ENCODE measurements at regions not wholly inside any gene's neighbourhood (a gene's known extent, or its start where the extent isn't known, plus 50 kb on each side); places are given as distances from the start of the nearest gene placed in this dataset.

DNA sequence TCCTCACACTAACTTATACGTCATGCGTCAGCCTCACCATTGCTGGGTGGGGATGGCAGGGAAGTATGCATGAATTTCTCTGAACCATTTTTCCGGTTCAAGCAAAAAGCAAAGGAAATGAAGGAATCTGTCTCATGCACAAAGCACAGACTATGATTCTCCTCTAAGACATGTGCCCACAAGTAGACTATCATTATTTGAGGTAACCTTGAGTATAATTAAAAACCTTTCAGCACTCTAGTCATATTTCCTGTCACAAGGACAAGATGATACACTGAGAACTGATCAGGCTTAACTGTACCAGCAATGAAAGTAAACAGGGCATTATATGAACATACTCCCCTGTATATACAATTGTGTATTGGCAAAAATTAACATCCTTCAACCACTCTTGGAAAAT, 56.7 kb upstream of the TSC22D2 start:
- Histone ChIP-seq H2AK5ac (ENCODE audit: low read depth, low read length) (no peak overlapping the region), H3K56ac (ENCODE audit: extremely low read depth, insufficient read depth, low read length) (no peak overlapping the region), H2BK15ac (ENCODE audit: low read depth, low read length) (no peak overlapping the region), H4K8ac (ENCODE audit: low read depth in 2 of 2, low read length in 2 of 2) (no peak overlapping the region), H4K5ac (ENCODE audit: low read depth, low read length) (no peak overlapping the region), H2BK20ac (ENCODE audit: low read depth, low read length) (no peak overlapping the region), H4K91ac (ENCODE audit: insufficient read depth, low read depth, low read length) (no peak overlapping the region), H3K4me1 (ENCODE audit: control insufficient read depth, insufficient read depth, low read length) (peaks cover 17% of the 10 kb centered on the region), H3K18ac (ENCODE audit: low read depth, low read length) (no peak overlapping the region), H3K27ac (ENCODE audit: insufficient read depth, low read length) (no peak overlapping the region), H2BK120ac (ENCODE audit: low read depth, low read length) (no peak overlapping the region), H3K79me1 (ENCODE audit: low read depth in 1 of 2, low read length in 2 of 2) (no peaks in the 10 kb centered on the region), H3K9me3 (ENCODE audit: control insufficient read depth, insufficient read depth, low read length) (no peaks in the 10 kb centered on the region), H3K36me3 (ENCODE audit: control insufficient read depth, insufficient read depth, low read length) (no peaks in the 10 kb centered on the region), H3K4me3 (ENCODE audit: insufficient read depth, low read depth, low read length) (no peak overlapping the region), H3K4ac (ENCODE audit: low read depth, low read length) (no peak overlapping the region), H2BK5ac (ENCODE audit: low read depth, low read length, poor library complexity, severe bottlenecking) (no peak overlapping the region), H2AK9ac (replicated peaks; ENCODE audit: low read depth, low read length, poor library complexity) (no peak overlapping the region), H3K27me3 (ENCODE audit: control insufficient read depth, insufficient read depth, low read length) (no peaks in the 10 kb centered on the region), H3K9ac (ENCODE audit: low read depth, low read length) (no peak overlapping the region), H4K20me1 (ENCODE audit: insufficient read depth, low read length) (no peaks in the 10 kb centered on the region), H3K14ac (replicated peaks; ENCODE audit: low read depth, low read length) (no peak overlapping the region; the same call in 1 of the 2 replicates), H3K9me1 (ENCODE audit: insufficient read depth, low read length) (no peaks in the 10 kb centered on the region; the same call in 1 of the 2 replicates), H2AFZ (replicated peaks; ENCODE audit: low read length, poor library complexity) (no peak overlapping the region), H3K4me2 (ENCODE audit: low read depth, low read length) (no peak overlapping the region), H3K23ac (ENCODE audit: low read depth, low read length) (no peak overlapping the region)
- no CpG with 5 or more reads among the region's 3 CpGs for WGBS, 2 experiments (ENCODE audit: extremely low coverage in 2 of 2, insufficient read length in 1 of 2)
- CTCF ChIA-PET, result interaction anchor here (0.6 to 1.0 kb wide), 2 partner anchors 11 to 189 kb away, joined by 3 read pairs; no protein-coding TSS in a partner anchor
- ATAC-seq (ENCODE audit: low read depth) (no peak), DNase-seq (no peak)
- in situ Hi-C loops (cut with MboI; ENCODE audit: low sequenced_read_pairs), result no loop called here
- TF ChIP-seq RAD21 (IDR thresholded peaks at IDR 0.05; ENCODE audit: low read length) (no peak), RFX5 (IDR thresholded peaks at IDR 0.05; ENCODE audit: low read depth, low read length) (no peak), FOS (IDR thresholded peaks at IDR 0.05; ENCODE audit: low read depth, low read length) (no peak), RCOR1 (IDR thresholded peaks at IDR 0.05; ENCODE audit: insufficient replicate concordance, low read length) (no peak), NFE2L2 (IDR thresholded peaks at IDR 0.05; ENCODE audit: low read depth, low read length) (no peak), MAZ (IDR thresholded peaks at IDR 0.05; ENCODE audit: borderline replicate concordance, low read depth, low read length) (no peak), CEBPB (IDR thresholded peaks at IDR 0.05; ENCODE audit: low read depth, low read length) (no peak), SMC3 (IDR thresholded peaks at IDR 0.05; ENCODE audit: low read depth, low read length) (no peak), MAFK (IDR thresholded peaks at IDR 0.05; ENCODE audit: low read depth, low read length) (no peak), CTCF (conservative IDR thresholded peaks at IDR 0.05; ENCODE audit: low read depth, low read length) (no peak), POLR2A (IDR thresholded peaks at IDR 0.05; ENCODE audit: low read depth, low read length) (no peak), ELK1 (IDR thresholded peaks at IDR 0.05; ENCODE audit: borderline replicate concordance, low read depth, low read length) (no peak), USF2 (IDR thresholded peaks at IDR 0.05; ENCODE audit: low read depth, low read length) (no peak), MXI1 (IDR thresholded peaks at IDR 0.05; ENCODE audit: borderline replicate concordance, low read depth, low read length) (no peak), CHD1 (IDR thresholded peaks at IDR 0.05; ENCODE audit: low read depth, low read length) (no peak), BHLHE40 (IDR thresholded peaks at IDR 0.05; ENCODE audit: low read depth, low read length) (no peak)
- BruUV-seq (replicated peaks), result no TSS peak
- intact Hi-C loops (cut with micrococcal nuclease), result no loop called here
- dilution Hi-C loops (cut with HindIII; ENCODE audit: low sequenced_read_pairs, unreplicated experiment), result no loop called here
- POLR2A ChIA-PET (ENCODE audit: unreplicated experiment), result no interaction called here

All from IMR-90 (cell line).